ENCODE measurements at regions not wholly inside any gene's neighbourhood (a gene's known extent, or its start where the extent isn't known, plus 50 kb on each side); places are given as distances from the start of the nearest gene placed in this dataset.

DNA sequence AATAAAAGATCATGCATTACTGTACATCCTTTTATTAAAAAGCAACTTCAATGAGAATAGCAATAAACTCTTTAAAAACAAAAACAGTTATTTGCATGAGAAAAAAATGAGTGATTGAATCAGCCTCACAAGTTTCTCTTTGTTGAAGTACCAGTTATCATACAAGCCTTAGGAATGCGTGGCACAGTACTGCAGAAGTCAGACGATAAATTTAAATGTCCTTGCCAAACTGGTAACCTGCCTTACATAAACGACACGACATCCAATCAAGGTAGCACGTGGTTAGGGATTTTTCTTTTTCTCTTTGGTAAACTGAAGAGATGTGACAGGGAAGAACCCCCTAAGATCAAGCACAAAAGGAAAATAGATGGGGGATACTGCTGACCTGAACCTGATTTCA is 251.0 kb downstream of the KLF12 start:
- Histone ChIP-seq H3K4me1 (ENCODE audit: control insufficient read depth, insufficient read depth, low read length) (no peaks in the 10 kb centered on the region), H3K4me3 (ENCODE audit: low read length) (no peak overlapping the region), H3K9me3 (ENCODE audit: control insufficient read depth, low read length) (no peaks in the 10 kb centered on the region), H3K27me3 (replicated peaks; ENCODE audit: control insufficient read depth, insufficient read depth, low read length) (no peaks in the 10 kb centered on the region), H3K36me3 (ENCODE audit: control insufficient read depth, insufficient read depth, low read length, severe bottlenecking) (no peaks in the 10 kb centered on the region), H3K9ac (ENCODE audit: low read length) (no peak overlapping the region)
- no peak for DNase-seq (ENCODE audit: low read depth)

DNA sequence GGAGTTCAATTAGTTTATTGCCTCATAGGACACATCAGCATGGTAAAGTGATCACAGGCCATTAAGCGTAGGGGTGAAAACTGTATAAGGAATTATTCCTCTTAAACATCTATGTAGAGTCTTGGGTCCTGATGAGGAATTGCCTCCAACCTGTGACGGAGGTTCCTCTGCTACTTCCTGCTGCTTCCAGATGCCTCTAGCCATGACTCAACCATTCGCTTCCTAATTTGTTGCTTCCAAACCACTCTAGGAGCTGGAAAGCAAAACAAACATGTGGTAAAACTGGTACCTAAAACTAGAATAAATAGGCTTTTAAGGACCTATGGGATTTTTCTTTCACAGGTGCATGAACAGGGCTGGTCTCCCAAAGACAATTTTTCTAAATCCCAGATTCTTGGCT is 253.8 kb downstream of the KLF12 start:
- H3K9me3 ChIP-seq (ENCODE audit: control insufficient read depth, low read length) = peaks cover 9% of the 10 kb centered on the region
- no peak overlapping the region for H3K4me3 ChIP-seq (ENCODE audit: low read length)
- no peaks in the 10 kb centered on the region for H3K4me1 ChIP-seq (ENCODE audit: control insufficient read depth, insufficient read depth, low read length)
- H3K9ac ChIP-seq (ENCODE audit: low read length) = no peak overlapping the region
- no peaks in the 10 kb centered on the region for H3K27me3 ChIP-seq (replicated peaks; ENCODE audit: control insufficient read depth, insufficient read depth, low read length)
- H3K36me3 ChIP-seq (ENCODE audit: control insufficient read depth, insufficient read depth, low read length, severe bottlenecking) = no peaks in the 10 kb centered on the region
- no peak for DNase-seq (ENCODE audit: low read depth)

DNA sequence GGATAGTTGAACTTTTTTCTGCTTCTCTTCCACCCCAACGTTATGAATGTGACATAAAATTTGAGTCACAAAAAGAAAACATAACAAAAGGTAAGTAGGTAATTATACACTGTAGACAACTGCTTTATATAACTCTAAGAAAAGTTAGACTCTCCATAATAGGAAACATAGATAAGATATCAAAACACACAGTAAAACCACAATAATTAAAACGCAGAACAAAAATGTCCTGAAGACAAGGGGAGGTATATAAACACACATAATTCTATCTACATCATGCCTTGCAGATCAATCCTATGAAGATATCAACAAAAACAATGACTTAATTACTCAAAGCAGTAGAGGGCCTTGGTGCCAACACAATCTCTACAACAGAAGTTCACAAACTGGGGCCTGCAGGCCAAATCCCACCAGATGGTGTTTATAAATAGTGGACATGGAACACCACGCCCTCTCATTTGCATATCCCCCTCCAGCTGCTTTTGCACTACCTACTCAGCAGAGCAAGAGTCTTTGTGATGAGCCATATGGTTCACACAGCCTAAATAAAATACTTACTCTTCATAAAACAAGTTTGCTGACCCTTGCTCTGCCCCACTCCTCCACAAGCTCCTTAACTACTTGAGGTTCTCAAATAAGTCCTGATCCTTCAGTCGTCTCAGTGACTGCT is 254.7 kb downstream of the KLF12 start:
- Histone ChIP-seq H3K4me1 (ENCODE audit: control insufficient read depth, insufficient read depth, low read length) (no peaks in the 10 kb centered on the region), H3K9ac (ENCODE audit: low read length) (no peak overlapping the region), H3K4me3 (ENCODE audit: low read length) (no peak overlapping the region), H3K27me3 (replicated peaks; ENCODE audit: control insufficient read depth, insufficient read depth, low read length) (no peaks in the 10 kb centered on the region), H3K9me3 (ENCODE audit: control insufficient read depth, low read length) (peaks cover 9% of the 10 kb centered on the region), H3K36me3 (ENCODE audit: control insufficient read depth, insufficient read depth, low read length, severe bottlenecking) (no peaks in the 10 kb centered on the region)
- no peak for DNase-seq (ENCODE audit: low read depth)

DNA sequence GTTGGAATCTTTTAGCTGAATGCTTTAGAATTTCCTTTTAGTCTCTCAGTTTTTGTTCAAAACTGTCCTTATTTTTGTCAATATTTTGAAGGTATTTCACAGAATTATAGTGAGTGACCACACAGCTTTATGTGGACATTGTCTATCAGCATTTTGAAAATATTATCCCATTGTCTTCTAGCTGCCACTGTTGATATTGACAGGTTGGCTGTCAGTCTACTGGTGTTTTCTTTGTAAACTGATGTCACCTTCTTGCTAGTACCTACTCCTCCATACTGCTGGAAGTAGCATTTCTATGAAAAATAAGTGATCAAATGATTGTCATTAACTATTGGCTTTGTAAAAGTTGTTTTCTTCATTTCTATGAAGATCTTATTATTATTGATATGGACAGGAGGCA is 256.8 kb downstream of the KLF12 start:
- no peak for DNase-seq (ENCODE audit: low read depth)
- no peak overlapping the region for H3K4me3 ChIP-seq (ENCODE audit: low read length)
- H3K36me3 ChIP-seq (ENCODE audit: control insufficient read depth, insufficient read depth, low read length, severe bottlenecking) = no peaks in the 10 kb centered on the region
- no peak overlapping the region for H3K9ac ChIP-seq (ENCODE audit: low read length)
- no peaks in the 10 kb centered on the region for H3K27me3 ChIP-seq (replicated peaks; ENCODE audit: control insufficient read depth, insufficient read depth, low read length)
- peaks cover 9% of the 10 kb centered on the region for H3K9me3 ChIP-seq (ENCODE audit: control insufficient read depth, low read length)
- H3K4me1 ChIP-seq (ENCODE audit: control insufficient read depth, insufficient read depth, low read length) = no peaks in the 10 kb centered on the region

DNA sequence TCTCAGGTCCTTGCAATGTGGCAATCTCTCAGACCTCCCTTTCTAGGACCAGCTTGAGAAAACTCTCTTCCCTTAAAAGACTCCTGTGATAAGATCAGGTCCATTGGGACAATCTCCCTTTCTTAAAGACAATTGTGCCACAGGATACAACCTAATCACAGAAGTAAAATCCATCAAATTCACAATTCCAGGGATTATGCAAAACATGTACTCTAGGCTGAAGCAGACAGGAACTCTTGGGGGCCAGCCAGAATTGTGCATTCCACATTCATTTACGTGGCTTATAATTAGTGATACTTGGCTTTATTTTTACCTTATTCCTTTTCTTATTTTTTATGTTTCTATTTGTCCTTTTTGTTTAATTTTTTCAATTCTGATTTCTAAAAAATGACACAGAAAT is 257.9 kb downstream of the KLF12 start:
- Histone ChIP-seq H3K36me3 (ENCODE audit: control insufficient read depth, insufficient read depth, low read length, severe bottlenecking) (no peaks in the 10 kb centered on the region), H3K27me3 (replicated peaks; ENCODE audit: control insufficient read depth, insufficient read depth, low read length) (no peaks in the 10 kb centered on the region), H3K9me3 (ENCODE audit: control insufficient read depth, low read length) (peaks cover 9% of the 10 kb centered on the region), H3K9ac (ENCODE audit: low read length) (no peak overlapping the region), H3K4me3 (ENCODE audit: low read length) (no peak overlapping the region), H3K4me1 (ENCODE audit: control insufficient read depth, insufficient read depth, low read length) (no peaks in the 10 kb centered on the region)
- DNase-seq (ENCODE audit: low read depth) = no peak

DNA sequence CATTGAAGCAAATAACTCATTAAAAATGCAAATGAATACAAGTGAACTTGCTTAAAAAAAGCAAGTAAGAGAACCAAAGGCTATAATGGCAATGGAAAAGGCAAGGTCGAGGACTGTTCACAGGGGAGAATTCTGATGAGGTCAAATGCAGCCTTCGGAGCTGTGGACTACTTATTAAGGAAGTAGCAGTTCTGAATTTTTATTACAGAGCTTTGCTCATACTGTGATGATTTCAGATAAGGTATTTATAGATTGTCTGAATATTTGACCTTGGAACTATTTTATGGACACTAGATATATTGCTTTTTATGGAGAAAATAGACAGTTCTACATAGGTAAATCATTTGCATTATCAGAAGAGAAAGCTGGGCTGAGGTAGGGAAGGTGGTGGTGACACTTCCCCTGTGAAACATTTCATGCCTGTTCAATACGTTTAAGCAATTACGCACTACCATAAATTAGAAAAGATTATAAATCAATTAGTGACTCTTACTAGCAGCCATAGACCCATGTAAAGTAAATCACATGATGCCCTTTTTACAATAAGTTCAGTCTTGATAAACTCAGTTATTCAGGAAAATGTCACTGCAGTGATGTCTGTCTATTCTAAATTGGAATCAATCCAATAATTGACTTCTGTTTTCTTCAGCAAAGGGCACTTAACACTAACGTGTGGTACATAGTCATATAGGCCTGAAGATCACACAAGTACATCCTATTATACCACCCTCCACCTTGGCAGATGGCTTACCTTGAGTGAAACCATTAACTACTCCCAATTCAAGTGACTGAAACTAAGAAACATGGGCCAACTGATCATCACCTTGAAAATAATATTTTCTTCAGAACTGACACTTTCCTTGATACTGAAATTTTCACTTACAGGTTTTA is 260.0 kb downstream of the KLF12 start:
- Histone ChIP-seq H3K36me3 (ENCODE audit: control insufficient read depth, insufficient read depth, low read length, severe bottlenecking) (no peaks in the 10 kb centered on the region), H3K4me3 (ENCODE audit: low read length) (no peak overlapping the region), H3K4me1 (ENCODE audit: control insufficient read depth, insufficient read depth, low read length) (no peaks in the 10 kb centered on the region), H3K9ac (ENCODE audit: low read length) (no peak overlapping the region), H3K27me3 (replicated peaks; ENCODE audit: control insufficient read depth, insufficient read depth, low read length) (no peaks in the 10 kb centered on the region), H3K9me3 (ENCODE audit: control insufficient read depth, low read length) (peaks cover 9% of the 10 kb centered on the region)
- DNase-seq (ENCODE audit: low read depth) = no peak

DNA sequence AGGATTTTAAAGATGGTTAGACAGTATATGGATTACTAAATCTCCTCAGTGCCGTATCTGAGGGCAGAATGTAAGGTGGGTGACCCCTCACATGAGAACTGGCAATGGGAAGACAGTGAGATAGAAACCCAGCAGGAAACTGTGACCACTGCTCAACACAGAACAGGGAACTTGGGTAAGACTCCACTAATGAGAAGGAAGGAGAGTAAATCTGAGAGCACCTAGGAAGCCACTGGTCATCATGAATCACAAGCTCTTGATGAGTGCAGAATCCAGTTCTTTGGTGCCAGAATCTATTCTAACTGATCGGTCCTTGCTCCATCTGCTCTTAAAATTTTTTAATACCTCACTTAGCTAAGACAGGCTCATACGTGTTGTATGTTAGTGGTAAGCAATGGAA is 261.8 kb downstream of the KLF12 start:
- Histone ChIP-seq H3K9me3 (ENCODE audit: control insufficient read depth, low read length) (peaks cover 3% of the 10 kb centered on the region), H3K9ac (ENCODE audit: low read length) (no peak overlapping the region), H3K36me3 (ENCODE audit: control insufficient read depth, insufficient read depth, low read length, severe bottlenecking) (no peaks in the 10 kb centered on the region), H3K4me1 (ENCODE audit: control insufficient read depth, insufficient read depth, low read length) (no peaks in the 10 kb centered on the region), H3K27me3 (replicated peaks; ENCODE audit: control insufficient read depth, insufficient read depth, low read length) (no peaks in the 10 kb centered on the region), H3K4me3 (ENCODE audit: low read length) (no peak overlapping the region)
- DNase-seq (ENCODE audit: low read depth) = no peak

DNA sequence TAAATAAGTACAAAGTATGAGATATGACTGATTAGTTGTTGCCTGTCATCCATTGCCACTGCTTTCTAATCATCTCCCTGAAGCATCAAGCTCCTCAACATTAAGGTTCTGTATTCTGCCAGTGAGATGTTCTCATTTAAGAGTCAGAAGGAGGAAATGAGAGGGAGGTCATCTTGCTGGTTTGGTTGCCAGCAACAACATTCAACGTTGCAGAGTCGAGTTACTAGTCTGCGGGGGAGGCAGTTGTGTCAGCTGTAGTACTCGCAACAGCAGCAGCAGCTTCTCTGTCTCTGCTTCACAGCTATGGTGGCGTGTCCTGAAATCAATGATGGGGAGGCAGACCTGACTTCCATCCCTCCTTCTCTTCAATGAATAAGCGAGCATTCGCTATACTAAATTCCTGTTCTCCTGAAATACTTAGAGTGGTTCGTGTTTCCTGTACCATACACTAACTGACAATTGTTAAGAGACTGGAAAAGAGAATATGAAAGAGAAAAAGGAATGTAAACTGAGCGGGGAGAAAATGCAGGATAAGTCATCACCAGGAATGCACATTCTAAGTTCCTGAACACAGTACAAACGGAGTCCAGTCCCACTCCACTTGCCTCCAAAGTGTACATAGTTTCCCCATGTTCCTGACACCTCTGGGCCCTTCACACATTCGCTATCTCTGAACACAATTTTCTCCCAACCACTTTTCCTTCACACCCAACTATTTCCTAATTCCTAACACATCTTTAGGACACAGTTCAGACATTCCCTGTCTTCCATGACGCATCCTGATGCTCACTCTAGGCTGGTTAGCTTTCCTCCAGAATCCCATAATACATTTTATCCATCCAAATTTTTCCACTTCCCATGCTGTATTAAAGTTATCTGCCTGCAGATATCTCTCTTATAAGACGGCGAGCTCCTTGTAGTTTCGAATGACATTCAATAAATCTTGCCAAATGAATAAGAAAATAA is 263.0 kb downstream of the KLF12 start:
- Histone ChIP-seq H3K4me3 (ENCODE audit: low read length) (no peak overlapping the region), H3K27me3 (replicated peaks; ENCODE audit: control insufficient read depth, insufficient read depth, low read length) (no peaks in the 10 kb centered on the region), H3K9me3 (ENCODE audit: control insufficient read depth, low read length) (no peaks in the 10 kb centered on the region), H3K4me1 (ENCODE audit: control insufficient read depth, insufficient read depth, low read length) (no peaks in the 10 kb centered on the region), H3K36me3 (ENCODE audit: control insufficient read depth, insufficient read depth, low read length, severe bottlenecking) (no peaks in the 10 kb centered on the region), H3K9ac (ENCODE audit: low read length) (no peak overlapping the region)
- DNase-seq (ENCODE audit: low read depth) = peak; percentile 91

DNA sequence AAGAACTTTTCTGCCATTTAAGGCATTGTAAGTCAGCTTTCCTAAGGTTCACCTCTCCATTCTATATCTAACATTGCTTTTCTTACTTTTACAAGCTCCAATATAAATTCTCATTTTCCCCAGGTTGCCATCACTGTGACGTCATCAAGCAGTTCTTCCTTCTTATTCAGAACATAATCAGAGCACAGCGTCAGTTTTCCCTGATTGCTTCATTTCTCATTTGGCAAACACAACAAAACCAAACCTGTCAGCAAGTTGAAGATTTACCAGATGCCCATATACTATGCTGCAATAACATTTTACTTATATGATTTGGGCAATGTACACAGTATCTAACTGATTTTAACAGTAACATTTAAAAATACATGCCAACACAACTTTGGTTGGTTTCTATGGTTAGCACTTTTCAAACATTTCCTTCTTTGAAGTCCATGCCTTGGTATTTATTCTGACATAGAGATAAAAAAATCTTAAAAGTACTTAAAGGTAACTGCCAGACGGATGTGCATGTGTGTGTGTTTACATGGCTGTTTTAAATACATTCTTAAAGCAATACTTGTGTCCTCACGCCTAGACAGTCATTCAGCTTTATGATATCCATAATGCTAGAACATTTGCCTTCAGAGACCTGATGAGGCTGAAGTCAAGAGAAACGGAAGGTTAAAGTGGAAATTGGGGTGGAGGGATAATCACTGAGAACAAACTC is 264.0 kb downstream of the KLF12 start:
- no peak overlapping the region for H3K9ac ChIP-seq (ENCODE audit: low read length)
- no peaks in the 10 kb centered on the region for H3K27me3 ChIP-seq (replicated peaks; ENCODE audit: control insufficient read depth, insufficient read depth, low read length)
- peaks cover under 1% of the 10 kb centered on the region for H3K4me1 ChIP-seq (ENCODE audit: control insufficient read depth, insufficient read depth, low read length)
- DNase-seq (ENCODE audit: low read depth) = peak; percentile 70
- H3K9me3 ChIP-seq (ENCODE audit: control insufficient read depth, low read length) = no peaks in the 10 kb centered on the region
- no peaks in the 10 kb centered on the region for H3K36me3 ChIP-seq (ENCODE audit: control insufficient read depth, insufficient read depth, low read length, severe bottlenecking)
- H3K4me3 ChIP-seq (ENCODE audit: low read length) = no peak overlapping the region

DNA sequence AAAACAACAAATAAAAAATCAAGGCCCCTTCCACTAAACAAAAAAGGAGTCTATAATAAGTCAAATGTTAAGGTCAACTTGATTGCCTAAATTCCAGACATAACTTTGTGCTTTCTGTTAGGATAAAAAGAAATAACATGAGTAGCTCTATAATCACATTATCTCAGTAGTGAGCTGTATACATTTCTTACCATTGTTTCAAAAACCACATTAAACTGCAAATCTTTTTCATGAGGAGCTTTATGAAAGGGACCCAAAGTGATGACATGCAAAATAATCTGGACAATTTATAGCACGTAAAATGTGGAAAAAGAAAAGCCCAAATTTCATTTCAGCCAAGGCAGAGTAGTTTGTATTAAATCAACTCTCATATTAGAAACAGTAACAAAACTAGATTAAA is 269.2 kb downstream of the KLF12 start:
- no peaks in the 10 kb centered on the region for H3K27me3 ChIP-seq (replicated peaks; ENCODE audit: control insufficient read depth, insufficient read depth, low read length)
- H3K36me3 ChIP-seq (ENCODE audit: control insufficient read depth, insufficient read depth, low read length, severe bottlenecking) = no peaks in the 10 kb centered on the region
- no peaks in the 10 kb centered on the region for H3K9me3 ChIP-seq (ENCODE audit: control insufficient read depth, low read length)
- DNase-seq (ENCODE audit: low read depth) = no peak
- no peak overlapping the region for H3K9ac ChIP-seq (ENCODE audit: low read length)
- H3K4me3 ChIP-seq (ENCODE audit: low read length) = no peak overlapping the region
- H3K4me1 ChIP-seq (ENCODE audit: control insufficient read depth, insufficient read depth, low read length) = peaks cover 6% of the 10 kb centered on the region
